T-helper 17 cell (primary cell): ENCODE measurements at regions not wholly inside any gene's neighbourhood (a gene's known extent, or its start where the extent isn't known, plus 50 kb on each side); places are given as distances from the start of the nearest gene placed in this dataset.

Experiments
- ATAC-seq: fragments of 150-1000 bp; cut with Tn5 transposase; 2 replicates; pipeline ENCODE4 v1.10.0; 2021; ENCODE audit warnings: mild to moderate bottlenecking, moderate library complexity
- DNase-seq, 3 donors: peaks; one replicate each; pipeline versions ENCODE4 v3.0.0 to v3.0.0-alpha.2; 2020 to 2021
- H3K9me3 ChIP-seq: one replicate; pipeline ENCODE4 v1.7.0; 2013; ENCODE audit warnings: low read length, mild to moderate bottlenecking; ENCODE audit not compliant: control insufficient read depth, poor library complexity, severe bottlenecking
- H3K27ac Mint-ChIP-seq: one replicate; pipeline ENCODE4 v1.8.0; 2022; ENCODE audit warnings: mild to moderate bottlenecking, moderate library complexity, mixed read lengths
- H3K27me3 Mint-ChIP-seq: one replicate; pipeline ENCODE4 v1.8.0; 2022; ENCODE audit warnings: mixed read lengths
- H3K36me3 Mint-ChIP-seq: one replicate; pipeline ENCODE4 v1.8.0; 2022; ENCODE audit warnings: low read depth, mixed read lengths
- H3K4me1 Mint-ChIP-seq: one replicate; pipeline ENCODE4 v1.8.0; 2022; ENCODE audit warnings: mild to moderate bottlenecking, mixed read lengths
- H3K4me3 Mint-ChIP-seq: one replicate; pipeline ENCODE4 v1.8.0; 2022; ENCODE audit warnings: mild to moderate bottlenecking, moderate library complexity, mixed read lengths

DNA sequence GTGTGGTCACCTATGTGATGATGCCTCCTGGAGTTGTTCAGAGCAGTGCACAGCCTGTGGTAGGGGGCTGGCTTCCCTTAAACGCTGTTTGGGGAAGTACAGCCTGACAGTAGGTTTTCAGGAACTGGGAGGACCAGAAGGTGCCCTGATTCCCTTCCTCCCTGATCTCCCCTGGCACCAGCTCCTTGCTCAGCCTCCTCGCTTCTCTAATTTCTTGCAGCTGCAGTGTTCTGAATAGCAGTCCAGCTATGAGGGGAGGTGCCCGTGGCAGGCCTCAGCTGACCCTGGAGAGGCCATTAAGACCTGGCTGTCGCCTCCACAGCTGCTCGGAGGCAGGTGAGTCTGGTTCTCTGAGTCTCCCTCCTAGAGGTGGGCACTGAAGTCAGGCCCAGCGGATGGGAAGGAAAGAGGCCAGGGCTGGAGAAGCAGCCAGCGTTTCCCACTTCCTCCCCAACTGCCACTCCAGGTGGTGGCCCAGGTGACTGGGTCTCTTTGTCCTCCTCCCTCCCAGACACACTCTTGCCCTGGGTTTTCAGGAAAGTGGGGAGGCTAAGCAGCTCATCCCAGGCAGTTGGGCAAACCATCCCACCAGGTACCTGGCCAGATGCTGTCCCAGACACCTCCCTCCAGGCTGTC, 52.0 kb upstream of the RPL11 start:
- H3K36me3 Mint-ChIP-seq = no peaks in the 10 kb centered on the region
- no peaks in the 10 kb centered on the region for H3K27me3 Mint-ChIP-seq
- peaks cover 9% of the 10 kb centered on the region for H3K4me1 Mint-ChIP-seq
- H3K4me3 Mint-ChIP-seq = no peak overlapping the region
- H3K9me3 ChIP-seq = no peaks in the 10 kb centered on the region
- ATAC-seq = no peak
- no peak overlapping the region for H3K27ac Mint-ChIP-seq
- no peak for DNase-seq

DNA sequence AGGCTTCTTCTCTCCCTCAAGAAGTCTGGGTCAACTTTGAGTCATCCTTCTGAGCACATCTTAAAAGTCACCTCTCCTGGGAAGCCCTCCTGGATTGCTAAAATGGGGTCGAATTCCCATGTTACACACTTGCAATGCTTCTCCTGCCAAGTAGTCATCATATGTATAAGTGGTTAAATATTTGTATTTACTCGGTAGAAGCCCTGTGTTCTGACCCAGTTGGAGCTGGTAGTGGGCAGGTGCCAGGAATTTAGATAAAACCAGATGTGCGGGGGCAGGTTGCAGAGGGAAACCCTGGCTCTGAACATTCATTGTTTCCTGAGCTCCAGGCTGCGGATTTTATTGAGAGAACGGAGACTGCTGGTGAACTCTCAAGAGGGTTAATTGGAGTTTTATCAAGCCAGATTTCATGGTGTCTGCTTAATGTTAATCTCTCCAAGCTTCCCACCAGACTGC, 52.8 kb upstream of the RPL11 start:
- DNase-seq = no peak
- H3K4me3 Mint-ChIP-seq = no peak overlapping the region
- no peaks in the 10 kb centered on the region for H3K36me3 Mint-ChIP-seq
- ATAC-seq = no peak
- H3K9me3 ChIP-seq = no peaks in the 10 kb centered on the region
- H3K4me1 Mint-ChIP-seq = peaks cover 15% of the 10 kb centered on the region
- no peaks in the 10 kb centered on the region for H3K27me3 Mint-ChIP-seq
- no peak overlapping the region for H3K27ac Mint-ChIP-seq

DNA sequence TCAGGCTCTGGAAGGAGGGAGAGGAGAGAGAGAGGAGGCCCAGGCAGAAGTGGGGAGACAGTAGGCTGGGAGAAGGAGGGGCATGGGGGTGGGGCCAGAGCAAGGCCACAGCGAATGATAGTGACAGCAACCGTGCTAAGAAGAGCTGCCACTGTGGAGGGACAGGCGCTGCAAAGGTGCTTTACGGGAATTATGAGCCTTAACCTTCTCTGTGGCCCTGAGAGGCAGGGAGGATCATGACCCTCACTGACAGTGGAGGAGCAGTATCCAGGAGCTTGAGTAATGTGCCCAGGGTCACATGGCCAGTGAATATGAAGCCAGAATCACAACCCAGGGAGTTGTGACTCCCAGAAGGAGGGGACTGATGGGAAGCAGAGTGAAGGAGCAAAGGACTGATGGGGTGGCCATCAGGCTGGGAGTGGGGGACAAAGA, 53.4 kb upstream of the RPL11 start:
- Mint-ChIP-seq H3K27ac (no peak overlapping the region), H3K4me1 (peaks cover 15% of the 10 kb centered on the region), H3K27me3 (no peaks in the 10 kb centered on the region), H3K36me3 (no peaks in the 10 kb centered on the region), H3K4me3 (no peak overlapping the region)
- H3K9me3 ChIP-seq = no peaks in the 10 kb centered on the region
- ATAC-seq (no peak), DNase-seq (no peak)

DNA sequence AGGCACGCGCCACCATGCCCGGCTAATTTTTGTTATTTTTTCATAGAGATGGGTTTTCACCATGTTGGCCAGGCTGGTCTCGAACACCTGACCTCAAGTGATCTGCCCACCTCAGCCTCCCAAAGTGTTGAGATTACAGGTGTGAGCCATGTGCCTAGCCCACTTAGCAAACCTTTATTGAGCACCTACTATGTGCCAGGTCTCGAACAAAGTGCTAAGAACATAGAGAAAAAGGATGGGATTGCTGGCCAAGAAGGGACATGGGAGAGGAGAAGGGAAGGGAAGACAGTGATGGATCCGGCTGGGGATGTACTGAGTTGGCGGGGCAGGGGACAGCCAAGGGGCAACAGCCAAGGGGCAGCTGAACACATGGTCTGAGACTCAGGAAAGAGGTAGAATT, 55.6 kb upstream of the RPL11 start:
- H3K27ac Mint-ChIP-seq = no peak overlapping the region
- peaks cover 17% of the 10 kb centered on the region for H3K4me1 Mint-ChIP-seq
- no peaks in the 10 kb centered on the region for H3K36me3 Mint-ChIP-seq

DNA sequence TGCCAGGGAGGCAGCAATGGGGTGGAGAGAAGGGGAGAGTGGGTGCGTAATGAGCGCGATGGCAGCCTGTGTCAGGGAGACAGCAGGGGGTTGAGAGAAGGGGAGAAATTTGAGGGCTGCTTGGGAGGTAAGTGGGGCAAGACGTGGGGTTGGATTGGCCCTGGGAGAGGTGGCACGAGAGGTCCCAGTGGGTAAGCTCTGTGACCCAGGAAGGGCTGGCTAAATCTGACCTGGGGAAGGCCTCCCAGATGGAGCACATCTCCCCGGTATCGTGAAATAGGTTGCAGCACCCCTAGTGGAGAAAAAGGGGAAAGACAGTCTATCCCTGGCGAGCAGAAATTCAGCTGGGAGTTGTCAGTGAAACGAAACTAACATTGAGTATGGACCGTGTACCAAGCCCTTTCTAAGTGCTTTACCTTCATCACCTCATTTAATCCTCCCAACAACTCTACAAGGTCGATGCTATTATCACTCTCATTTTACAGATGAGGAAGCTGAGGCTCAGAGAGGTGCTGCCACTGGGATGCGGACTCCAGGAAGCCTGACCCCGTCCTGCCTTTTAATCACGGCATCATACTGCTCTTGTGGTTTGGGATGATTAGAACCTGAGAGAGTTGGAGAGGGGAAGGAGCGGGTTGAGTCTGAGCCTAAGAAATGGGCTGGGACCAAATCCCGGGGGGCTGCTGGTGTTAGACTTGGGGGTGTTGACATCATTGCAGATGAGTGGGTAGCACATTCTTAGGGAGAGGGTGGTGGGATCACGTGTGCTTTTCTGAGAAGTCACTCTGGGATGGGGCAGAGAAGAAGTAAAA, 56.6 kb upstream of the RPL11 start:
- Mint-ChIP-seq H3K4me1 (peaks cover 17% of the 10 kb centered on the region), H3K27ac (peak overlapping the region; percentile 95), H3K36me3 (no peaks in the 10 kb centered on the region), H3K27me3 (no peaks in the 10 kb centered on the region), H3K4me3 (peak overlapping the region; percentile 84)
- peak in 2 of 3 donors; percentile 35 to 48 for DNase-seq
- no peaks in the 10 kb centered on the region for H3K9me3 ChIP-seq
- peak; percentile 89 for ATAC-seq

More for the DNA sequence above, 55.6 kb upstream of the RPL11 start:
- H3K9me3 ChIP-seq = no peaks in the 10 kb centered on the region
- H3K27me3 Mint-ChIP-seq = no peaks in the 10 kb centered on the region
- no peak for DNase-seq
- H3K4me3 Mint-ChIP-seq = no peak overlapping the region
- no peak for ATAC-seq

DNA sequence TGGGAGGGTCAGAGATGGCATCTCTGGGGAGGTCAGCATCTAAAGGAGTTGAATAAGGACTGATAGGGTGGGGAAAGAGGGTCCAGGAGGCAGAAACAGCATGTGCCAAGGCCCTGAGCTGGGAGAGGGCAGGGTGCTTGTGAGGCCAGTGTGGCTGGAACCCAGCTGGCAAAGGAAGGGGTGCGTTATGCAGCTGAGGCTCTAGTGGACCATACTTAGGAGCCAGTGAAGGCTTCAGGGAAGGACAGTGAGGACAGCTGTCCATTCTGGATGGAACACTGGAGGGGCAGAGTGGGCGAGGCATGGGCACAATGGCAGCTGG, 57.1 kb upstream of the RPL11 start:
- Mint-ChIP-seq H3K4me1 (peaks cover 17% of the 10 kb centered on the region), H3K27ac (peak overlapping the region; percentile 95), H3K27me3 (no peaks in the 10 kb centered on the region), H3K4me3 (peak overlapping the region; percentile 84), H3K36me3 (no peaks in the 10 kb centered on the region)
- ATAC-seq (no peak), DNase-seq (no peak)
- H3K9me3 ChIP-seq = no peaks in the 10 kb centered on the region

DNA sequence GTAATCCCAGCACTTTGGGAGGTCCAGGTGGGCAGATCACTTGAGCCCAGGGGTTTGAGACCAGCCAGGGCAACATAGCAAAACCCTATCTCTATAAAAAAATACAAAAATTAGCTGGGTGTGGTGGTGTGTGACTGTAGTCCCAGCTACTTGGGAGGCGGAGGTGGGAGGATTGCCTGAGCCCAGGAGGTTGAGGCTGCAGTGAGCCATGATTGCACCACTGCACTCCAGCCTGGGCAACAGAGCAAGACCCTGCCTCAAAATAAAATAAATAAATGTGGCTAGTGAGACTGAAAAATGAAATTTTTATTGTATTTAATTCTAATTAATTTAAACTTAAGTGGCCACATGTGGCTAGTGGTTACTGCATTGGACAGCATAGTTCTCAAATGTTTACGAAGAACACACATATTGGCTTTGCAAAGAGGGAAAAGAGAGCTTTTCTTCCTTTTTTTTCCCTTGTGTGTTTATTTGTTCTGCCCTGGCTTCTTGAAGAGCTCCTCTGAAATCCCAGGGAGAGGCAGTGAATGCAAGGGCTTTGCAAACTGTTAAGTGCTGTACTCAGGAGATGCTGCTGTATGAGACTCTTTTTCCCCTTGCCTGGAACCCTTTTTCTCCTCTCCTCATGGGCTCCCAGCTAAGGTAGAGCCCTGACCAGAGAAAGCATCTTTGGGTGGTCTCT, 59.0 kb upstream of the RPL11 start:
- no peak for ATAC-seq
- H3K4me3 Mint-ChIP-seq = no peak overlapping the region
- no peaks in the 10 kb centered on the region for H3K9me3 ChIP-seq
- H3K36me3 Mint-ChIP-seq = peaks cover 5% of the 10 kb centered on the region
- no peaks in the 10 kb centered on the region for H3K27me3 Mint-ChIP-seq
- no peak overlapping the region for H3K27ac Mint-ChIP-seq
- peaks cover 26% of the 10 kb centered on the region for H3K4me1 Mint-ChIP-seq
- no peak for DNase-seq

DNA sequence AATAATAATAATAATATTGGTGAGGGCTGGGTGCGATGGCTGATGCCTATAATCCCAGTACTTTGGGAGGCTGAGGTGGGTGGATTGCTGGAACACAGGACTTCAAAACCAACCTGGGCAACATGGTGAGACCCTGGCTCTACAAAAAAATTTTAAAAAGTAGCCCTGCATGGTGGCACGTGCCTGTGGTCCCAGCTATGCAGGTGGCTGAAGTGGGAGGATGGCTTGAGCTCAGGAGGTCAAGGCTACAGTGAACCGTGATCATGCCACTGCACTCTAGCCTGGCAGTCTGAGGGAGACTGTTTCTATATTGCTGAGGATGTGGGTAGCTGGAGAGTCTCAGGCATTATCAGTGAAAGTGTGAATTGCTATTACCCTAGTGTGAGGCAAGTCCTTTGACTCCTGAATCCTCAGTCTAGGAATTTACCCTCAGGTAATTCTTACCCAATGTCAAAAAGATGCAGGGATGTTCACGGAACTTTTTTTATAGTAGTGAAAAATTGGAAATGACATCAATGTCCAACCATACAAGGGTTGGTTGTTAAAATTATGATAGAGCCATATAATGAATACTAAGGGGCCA, 61.8 kb upstream of the RPL11 start:
- H3K27ac Mint-ChIP-seq = peak overlapping the region; percentile 19
- no peaks in the 10 kb centered on the region for H3K27me3 Mint-ChIP-seq
- H3K9me3 ChIP-seq = no peaks in the 10 kb centered on the region
- no peak for DNase-seq
- ATAC-seq = no peak
- H3K4me1 Mint-ChIP-seq = peaks cover 31% of the 10 kb centered on the region
- no peak overlapping the region for H3K4me3 Mint-ChIP-seq
- peaks cover 10% of the 10 kb centered on the region for H3K36me3 Mint-ChIP-seq

DNA sequence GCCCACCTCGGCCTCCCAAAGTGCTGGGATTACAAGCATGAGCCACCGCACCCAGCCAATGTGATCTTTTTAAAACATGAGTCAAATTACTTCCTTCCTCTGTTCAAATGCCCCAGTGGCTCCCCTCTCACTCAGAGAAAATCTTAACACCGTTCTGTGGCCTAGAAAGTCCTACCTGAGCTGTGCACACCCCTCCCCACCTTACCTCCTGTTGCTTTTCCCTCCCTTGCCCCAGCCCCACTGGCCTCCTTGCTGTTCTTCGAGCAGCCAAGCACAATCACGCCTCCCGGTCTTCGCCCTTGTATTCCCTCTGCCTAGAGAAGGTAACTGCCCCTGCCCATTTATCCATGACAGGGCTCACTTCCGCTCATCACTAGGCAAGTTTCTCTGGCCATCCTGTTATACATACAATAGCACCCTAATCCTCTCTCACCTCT, 62.6 kb upstream of the RPL11 start:
- no peak for DNase-seq
- H3K27ac Mint-ChIP-seq = peak overlapping the region; percentile 96
- H3K4me1 Mint-ChIP-seq = peaks cover 30% of the 10 kb centered on the region
- peaks cover 10% of the 10 kb centered on the region for H3K36me3 Mint-ChIP-seq
- no peak for ATAC-seq
- no peaks in the 10 kb centered on the region for H3K9me3 ChIP-seq
- no peaks in the 10 kb centered on the region for H3K27me3 Mint-ChIP-seq
- peak overlapping the region; percentile 99 for H3K4me3 Mint-ChIP-seq

DNA sequence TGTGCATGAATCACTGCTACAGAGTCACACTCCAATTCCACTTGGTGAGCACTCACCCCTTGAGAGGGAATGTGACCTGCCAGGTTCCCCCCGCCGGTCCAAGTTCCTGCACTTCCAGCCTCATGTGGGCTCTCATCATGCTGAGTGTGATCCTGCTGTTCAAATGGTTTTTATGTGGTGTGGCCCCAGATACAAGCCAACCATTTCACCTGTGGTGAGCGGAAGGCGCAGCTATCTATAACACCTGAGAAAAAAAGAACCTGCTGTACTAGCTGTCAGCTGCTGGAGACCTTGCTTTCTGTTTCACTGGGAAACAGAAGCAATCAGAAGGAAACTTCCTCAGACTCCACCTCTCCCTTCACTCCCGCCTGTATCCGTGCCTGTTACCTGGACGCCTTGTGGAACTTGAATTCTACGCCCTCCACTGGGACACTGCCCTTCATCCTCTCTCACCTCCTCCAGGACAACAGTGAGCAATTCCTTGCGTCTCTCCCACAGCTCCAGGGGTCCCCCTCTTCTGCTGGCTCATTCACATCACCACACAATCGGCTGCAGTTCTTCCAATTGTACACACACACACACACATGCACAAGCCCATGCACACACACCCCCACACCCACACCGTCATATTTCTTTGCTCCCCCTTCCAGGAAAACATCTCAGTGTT, 64.4 kb upstream of the RPL11 start:
- DNase-seq (no peak), ATAC-seq (peak; percentile 76)
- peaks cover 10% of the 10 kb centered on the region for H3K36me3 Mint-ChIP-seq
- H3K4me1 Mint-ChIP-seq = peaks cover 33% of the 10 kb centered on the region
- H3K9me3 ChIP-seq = no peaks in the 10 kb centered on the region
- H3K27me3 Mint-ChIP-seq = no peaks in the 10 kb centered on the region
- peak overlapping the region; percentile 96 for H3K27ac Mint-ChIP-seq
- H3K4me3 Mint-ChIP-seq = peak overlapping the region; percentile 99

DNA sequence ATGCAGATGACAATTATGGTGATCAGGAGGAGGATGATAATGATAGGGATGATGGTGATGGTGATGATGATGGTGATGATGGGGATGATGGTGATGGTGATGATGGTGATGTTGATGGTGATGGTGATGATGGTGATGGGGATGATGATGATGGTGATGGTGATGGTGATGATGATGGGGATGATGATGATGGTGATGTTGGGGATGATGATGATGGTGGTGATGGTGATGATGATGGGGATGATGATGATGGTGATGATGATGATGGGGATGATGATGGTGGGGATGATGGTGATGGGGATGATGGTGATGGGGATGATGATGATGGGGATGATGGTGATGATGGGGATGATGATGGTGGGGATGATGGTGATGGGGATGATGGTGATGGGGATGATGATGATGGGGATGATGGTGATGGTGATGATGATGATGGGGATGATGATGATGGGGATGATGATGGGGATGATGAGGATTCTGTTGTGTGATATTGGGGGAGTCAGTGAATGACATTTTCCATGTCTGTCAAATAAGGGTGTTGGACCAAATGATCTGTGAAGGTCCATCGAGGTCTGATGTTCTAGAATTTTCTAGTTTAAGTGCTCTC, 65.6 kb upstream of the RPL11 start:
- no peak for DNase-seq
- H3K4me3 Mint-ChIP-seq = peak overlapping the region; percentile 0
- no peak for ATAC-seq
- no peak overlapping the region for H3K27ac Mint-ChIP-seq
- H3K4me1 Mint-ChIP-seq = peaks cover 33% of the 10 kb centered on the region
- no peaks in the 10 kb centered on the region for H3K27me3 Mint-ChIP-seq
- H3K36me3 Mint-ChIP-seq = peaks cover 10% of the 10 kb centered on the region
- H3K9me3 ChIP-seq = no peaks in the 10 kb centered on the region

DNA sequence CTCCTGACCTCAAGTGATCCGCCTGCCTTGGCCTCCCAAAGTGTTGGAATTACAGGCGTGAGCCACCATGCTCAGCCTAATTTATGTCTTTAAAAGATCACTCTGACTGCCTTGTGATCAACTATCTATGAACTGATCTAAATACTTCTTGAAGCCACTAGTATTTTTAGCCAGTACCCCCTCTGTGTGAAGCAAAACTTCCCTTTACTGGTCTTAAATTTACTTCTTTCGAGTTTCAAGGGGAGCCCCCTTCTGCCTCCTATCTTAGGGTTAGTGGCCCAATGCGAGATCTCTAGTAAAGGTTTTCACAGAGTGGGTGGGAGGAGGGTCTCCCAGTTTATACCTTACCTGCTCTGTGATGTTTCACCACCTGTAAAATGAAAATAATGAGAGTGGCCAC, 66.1 kb upstream of the RPL11 start:
- peaks cover 39% of the 10 kb centered on the region for H3K4me1 Mint-ChIP-seq
- peaks cover 10% of the 10 kb centered on the region for H3K36me3 Mint-ChIP-seq
- ATAC-seq = no peak
- H3K27ac Mint-ChIP-seq = peak overlapping the region; percentile 5
- H3K27me3 Mint-ChIP-seq = no peaks in the 10 kb centered on the region
- DNase-seq = no peak
- H3K9me3 ChIP-seq = no peaks in the 10 kb centered on the region
- H3K4me3 Mint-ChIP-seq = peak overlapping the region; percentile 0
